NOMO-1 (cell line): ENCODE measurements at regions not wholly inside any gene's neighbourhood (a gene's known extent, or its start where the extent isn't known, plus 50 kb on each side); places are given as distances from the start of the nearest gene placed in this dataset.

Experiments
- DNase-seq, 2 experiments: peaks; one replicate each; lab custom pipeline; 2025; ENCODE audit not compliant: unreplicated experiment in 2 of 2; lab: John Stamatoyannopoulos, UW

DNA sequence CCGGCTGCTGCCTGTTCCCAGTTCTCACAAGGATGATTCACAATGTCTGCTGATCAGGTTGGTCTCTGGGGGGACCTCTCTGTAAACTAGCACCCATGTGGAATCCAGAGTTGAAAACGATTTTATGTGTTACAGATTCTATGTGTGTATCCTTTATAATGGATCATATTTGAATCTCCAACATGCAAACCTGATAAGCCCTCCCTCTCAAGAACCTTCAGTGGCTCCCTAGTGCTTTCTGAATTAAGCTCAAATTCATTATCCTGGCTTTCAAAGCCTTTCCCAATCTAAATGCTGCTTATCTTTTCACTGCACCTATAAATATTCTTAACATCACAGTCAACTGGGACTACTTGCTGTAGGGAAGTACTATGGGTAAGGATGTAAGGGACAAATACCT lies 166.8 kb upstream of the USP24 start:
- DNase-seq = no peak

DNA sequence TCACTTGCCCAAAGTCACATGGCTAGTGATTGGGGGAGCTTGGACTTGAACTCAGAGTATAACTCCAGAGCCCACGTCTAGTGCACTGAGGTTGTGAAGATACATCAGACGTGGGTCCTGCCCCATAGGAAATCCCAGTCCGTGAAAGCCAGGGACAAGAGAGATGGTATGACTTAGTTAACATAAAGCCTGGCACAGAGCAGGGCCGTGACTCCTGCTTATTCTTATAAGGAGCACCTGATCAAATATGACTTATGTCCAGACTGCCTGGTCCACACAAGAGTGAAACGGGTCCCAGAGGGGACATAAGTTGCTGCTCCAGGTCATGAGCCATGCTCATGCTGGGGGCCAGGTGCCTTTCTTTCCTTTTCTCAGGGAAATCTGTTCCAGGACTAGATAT lies 166.3 kb upstream of the USP24 start:
- DNase-seq = no peak

GRCh38 chr1:55380355-55380970 lies 165.3 kb upstream of the USP24 start:
- DNase-seq = no peak

DNA sequence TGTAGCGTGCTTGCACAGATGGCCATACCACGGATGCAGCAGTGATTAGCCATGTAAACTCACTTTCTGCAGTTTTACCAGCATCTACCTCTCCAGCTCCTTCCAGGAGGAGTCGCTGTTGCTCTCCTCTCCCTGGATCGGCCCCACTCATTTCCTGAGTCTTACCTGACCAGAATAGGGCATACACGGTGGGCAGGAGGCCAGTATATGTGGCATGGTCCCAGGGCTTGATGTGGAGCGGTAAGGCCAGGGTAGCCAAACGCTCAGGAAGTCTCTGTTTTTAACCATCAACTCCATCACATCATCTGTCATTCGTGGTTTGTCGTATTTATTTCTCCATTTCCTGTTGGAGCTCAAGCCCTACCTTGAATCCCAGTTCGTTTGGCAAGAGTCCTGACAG lies 163.4 kb upstream of the USP24 start:
- DNase-seq = peak; percentile 0 to 6

DNA sequence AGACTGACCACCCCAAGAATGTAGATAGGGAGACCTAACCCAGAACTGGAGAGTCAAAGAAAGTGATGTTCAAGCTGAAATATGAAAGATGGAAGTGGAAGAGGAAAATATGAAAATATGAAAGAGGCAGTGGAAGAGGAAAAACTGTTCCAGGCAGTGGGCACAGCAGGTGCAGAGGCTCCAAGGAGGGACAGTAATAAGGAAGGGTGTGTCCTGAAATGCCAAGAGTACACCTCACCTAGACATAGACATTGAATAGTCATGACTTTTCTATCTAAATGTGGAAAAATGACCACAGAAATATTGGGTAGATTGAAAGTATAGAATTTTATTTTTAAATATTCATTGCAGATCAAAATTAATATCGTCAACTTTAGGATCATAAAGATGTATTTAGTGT lies 161.7 kb upstream of the USP24 start:
- no peak for DNase-seq

- peak; percentile 4 to 36 for DNase-seq
Measured at GRCh38 chr1:55375617-55376258, 160.6 kb upstream of the USP24 start.

DNA sequence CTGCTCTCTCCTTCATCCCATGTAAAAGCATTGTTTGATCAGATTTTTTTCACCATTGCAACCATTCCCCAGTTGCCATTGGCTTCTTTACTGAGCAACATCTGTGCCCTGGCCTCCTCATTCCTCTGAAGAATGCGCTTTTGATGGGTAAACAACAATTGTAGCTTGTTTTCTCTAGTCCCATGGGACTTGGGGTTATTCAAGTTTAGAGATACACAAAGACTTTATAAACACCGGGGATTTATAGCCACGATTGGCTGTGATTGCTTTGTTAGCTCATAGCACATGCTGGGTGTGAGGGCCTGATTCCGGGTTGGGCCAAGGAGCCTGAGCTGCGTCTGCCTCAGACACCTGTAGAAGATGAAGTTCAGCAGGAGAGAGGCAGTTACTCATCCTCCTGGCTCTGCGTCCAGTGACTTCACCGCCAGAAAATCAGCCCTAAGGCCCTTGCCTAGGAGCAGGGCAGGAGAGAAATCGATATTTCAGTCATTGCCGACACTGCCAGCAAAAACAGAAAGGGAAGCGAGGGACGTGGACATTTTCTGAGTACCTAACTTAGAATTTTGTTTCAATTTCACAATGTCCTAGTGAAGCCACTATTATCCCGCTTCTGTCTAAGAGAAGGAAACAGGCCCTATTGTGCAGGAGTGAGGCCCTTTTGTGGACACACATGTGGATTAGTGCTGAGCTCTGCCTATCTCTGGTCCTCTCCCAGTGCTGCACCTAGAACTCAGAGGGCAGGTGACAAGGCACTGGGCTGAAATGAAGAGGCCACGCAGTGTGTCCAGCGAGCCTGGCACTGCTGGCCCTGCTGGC lies 159.8 kb upstream of the USP24 start:
- DNase-seq = no peak

GRCh38 chr1:55374216-55374615 lies 159.1 kb upstream of the USP24 start:
- no peak for DNase-seq

DNA sequence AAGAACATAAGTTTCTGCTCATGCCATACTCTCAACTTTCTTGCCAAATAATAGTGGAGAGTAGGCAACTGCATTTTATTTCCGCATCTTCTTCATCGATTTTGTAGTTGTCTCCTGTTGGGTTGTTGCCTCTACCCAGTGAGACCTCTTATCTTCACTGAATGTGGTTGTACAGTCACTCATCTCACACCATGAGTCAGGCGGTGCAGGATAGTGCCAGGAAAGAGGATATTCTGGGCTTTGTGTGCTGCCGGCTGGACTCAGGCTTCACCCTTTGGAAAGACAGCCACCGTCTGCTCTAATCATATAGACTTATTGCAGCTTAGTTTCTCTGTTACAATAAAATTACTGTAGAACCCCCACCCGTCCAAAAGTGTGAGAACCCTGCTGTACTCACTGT lies 154.3 kb upstream of the USP24 start:
- DNase-seq = no peak

DNA sequence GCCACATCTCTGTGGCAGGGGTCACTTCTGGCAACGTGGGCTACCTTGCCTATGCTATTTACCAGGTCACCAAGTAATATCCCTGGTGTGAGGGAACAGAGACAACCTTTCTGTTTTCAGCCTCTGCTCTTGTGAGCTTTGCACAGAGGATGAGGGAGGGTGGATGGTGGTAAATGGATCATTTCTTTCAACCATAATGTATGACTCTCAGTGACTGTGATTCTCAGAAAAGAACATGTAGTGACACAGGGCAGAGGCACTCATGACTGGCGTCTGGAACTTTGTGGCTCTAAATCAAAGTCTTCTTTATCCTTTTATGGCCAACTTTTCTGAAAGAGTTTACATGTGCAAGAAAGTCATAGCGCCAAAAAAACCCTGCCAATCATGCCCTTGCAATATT lies 153.5 kb upstream of the USP24 start:
- DNase-seq = no peak

- DNase-seq = no peak
Measured at GRCh38 chr1:55367273-55367672, 152.1 kb upstream of the USP24 start.

DNA sequence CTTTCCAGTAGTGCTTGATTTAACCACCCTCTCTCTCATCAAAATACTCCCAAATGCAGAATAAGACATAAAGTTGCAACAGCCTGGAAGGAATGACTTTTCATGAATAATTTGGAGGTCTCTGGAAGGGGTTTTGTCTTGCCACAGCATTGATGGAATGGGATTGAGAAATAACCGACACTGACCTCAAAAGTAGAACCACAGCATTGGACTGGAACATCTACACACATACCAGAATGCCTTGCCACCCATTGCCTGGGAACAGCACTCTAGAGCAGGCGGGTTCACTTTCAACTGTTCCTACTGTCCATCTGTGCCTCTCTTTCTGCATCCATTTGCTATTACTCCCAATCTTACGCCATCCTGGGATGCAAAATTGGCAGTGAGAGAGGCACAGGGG lies 149.1 kb upstream of the USP24 start:
- no peak for DNase-seq

DNA sequence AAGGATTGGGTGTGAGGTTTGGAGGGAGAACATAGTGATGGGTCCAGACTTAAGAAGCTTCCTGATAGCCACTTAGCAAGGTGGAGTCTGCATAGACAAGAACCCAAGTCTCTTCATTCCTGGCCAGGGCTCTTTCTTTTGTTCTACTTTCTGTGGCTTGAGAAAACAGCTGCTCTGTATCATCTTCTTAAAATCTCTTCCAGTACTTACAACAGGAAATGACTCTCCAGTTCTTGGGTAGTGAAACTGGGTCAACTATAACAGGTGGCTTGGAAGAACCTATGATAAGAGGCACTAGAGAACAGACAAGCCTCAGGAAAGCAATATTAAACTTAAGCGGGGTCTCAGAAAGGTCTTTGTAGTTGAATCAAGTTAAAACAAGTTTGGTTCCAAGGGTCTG lies 148.1 kb upstream of the USP24 start:
- DNase-seq = no peak

GRCh38 chr1:55362558-55362957 lies 147.4 kb upstream of the USP24 start:
- DNase-seq = no peak

GRCh38 chr1:55359611-55360010 lies 144.4 kb upstream of the USP24 start:
- no peak for DNase-seq

GRCh38 chr1:55358581-55358980 lies 143.4 kb upstream of the USP24 start:
- DNase-seq = no peak

GRCh38 chr1:55355549-55355948 lies 140.4 kb upstream of the USP24 start:
- DNase-seq = no peak

GRCh38 chr1:55353707-55354620 lies 138.8 kb upstream of the USP24 start:
- no peak for DNase-seq

DNA sequence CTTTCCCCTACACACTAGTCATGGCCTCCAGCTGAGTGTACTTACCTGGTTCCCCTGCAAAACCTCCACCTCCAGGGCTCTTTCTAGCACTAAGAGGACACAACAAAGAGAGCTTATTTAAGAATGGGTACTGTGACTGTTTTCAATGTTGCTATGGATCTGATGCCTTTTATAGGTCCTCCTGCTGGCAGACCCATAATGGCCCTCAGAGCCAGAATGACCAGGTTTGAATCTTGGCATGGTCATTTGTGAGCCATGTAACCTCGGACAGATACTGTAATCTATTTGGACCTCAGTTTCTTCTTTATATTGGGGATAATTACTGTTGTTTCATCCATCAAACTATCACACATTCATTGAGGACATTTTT lies 137.6 kb upstream of the USP24 start:
- DNase-seq = no peak

- DNase-seq = no peak
Measured at GRCh38 chr1:55352080-55352810, 137.1 kb upstream of the USP24 start.
